Astrocyte (in vitro differentiated cells and primary cell): ENCODE measurements at regions not wholly inside any gene's neighbourhood (a gene's known extent, or its start where the extent isn't known, plus 50 kb on each side); places are given as distances from the start of the nearest gene placed in this dataset.
"Not testable (repeated sequence)": the region's sequence is repeated elsewhere in the genome, so short reads cannot be mapped to it uniquely, and the experiment has no call there.

Experiments
- DNase-seq: peaks from one replicate; pipeline ENCODE4 v3.0.0-alpha.2; 2010; ENCODE audit warnings: low read depth
- FAIRE-seq: peaks from 2 replicates; lab custom pipeline; 2011; peaks lifted over from hg19 to GRCh38; lab: Jason Lieb, UNC
- H2AFZ ChIP-seq: 2 replicates; pipeline ENCODE4 v1.6.0; 2012; ENCODE audit warnings: low read depth, low read length, inconsistent platforms
- H3K27ac ChIP-seq: 2 replicates; pipeline ENCODE4 v1.5.1; 2011; ENCODE audit warnings: low read depth, low read length, inconsistent platforms
- H3K27me3 ChIP-seq: 2 replicates; pipeline ENCODE4 v1.6.0; 2011; ENCODE audit warnings: low read length, inconsistent platforms; ENCODE audit not compliant: insufficient read depth
- H3K36me3 ChIP-seq: 2 replicates; pipeline ENCODE4 v1.5.1; 2011; ENCODE audit warnings: low read length, inconsistent platforms; ENCODE audit not compliant: insufficient read depth
- H3K4me1 ChIP-seq: 2 replicates; pipeline ENCODE4 v1.5.1; 2011; ENCODE audit warnings: low read length, inconsistent platforms; ENCODE audit not compliant: insufficient read depth
- H3K4me2 ChIP-seq: 2 replicates; pipeline ENCODE4 v1.6.0; 2012; ENCODE audit warnings: low read length, inconsistent platforms
- H3K4me3 ChIP-seq: 2 replicates; pipeline ENCODE4 v1.5.1; 2011; ENCODE audit warnings: low read depth, mild to moderate bottlenecking, low read length, inconsistent platforms; ENCODE audit not compliant: insufficient read depth
- H3K79me2 ChIP-seq: 2 replicates; pipeline ENCODE4 v1.6.0; 2012; ENCODE audit warnings: mild to moderate bottlenecking, low read length, inconsistent platforms; ENCODE audit not compliant: insufficient read depth
- H3K9ac ChIP-seq: 2 replicates; pipeline ENCODE4 v1.6.0; 2012; ENCODE audit warnings: mild to moderate bottlenecking, low read length, inconsistent platforms
- H3K9me3 ChIP-seq: 2 replicates; pipeline ENCODE4 v1.5.1; 2012; ENCODE audit warnings: low read depth, mild to moderate bottlenecking, low read length, inconsistent platforms; ENCODE audit not compliant: insufficient read depth
- H4K20me1 ChIP-seq: 2 replicates; pipeline ENCODE4 v1.6.0; 2012; ENCODE audit warnings: low read length, inconsistent platforms; ENCODE audit not compliant: insufficient read depth
- H3K27ac Mint-ChIP-seq: one replicate; pipeline ENCODE4 v1.8.0; 2021; ENCODE audit warnings: mild to moderate bottlenecking, mixed read lengths; ENCODE audit not compliant: unreplicated experiment
- H3K27me3 Mint-ChIP-seq: one replicate; pipeline ENCODE4 v1.8.0; 2021; ENCODE audit warnings: low read depth, mixed read lengths; ENCODE audit not compliant: unreplicated experiment
- H3K36me3 Mint-ChIP-seq: one replicate; pipeline ENCODE4 v1.8.0; 2021; ENCODE audit warnings: low read depth, mixed read lengths; ENCODE audit not compliant: unreplicated experiment
- H3K4me1 Mint-ChIP-seq: one replicate; pipeline ENCODE4 v1.8.0; 2021; ENCODE audit warnings: low read depth, mixed read lengths; ENCODE audit not compliant: unreplicated experiment
- H3K4me3 Mint-ChIP-seq: one replicate; pipeline ENCODE4 v1.8.0; 2021; ENCODE audit warnings: mild to moderate bottlenecking, moderate library complexity, mixed read lengths; ENCODE audit not compliant: unreplicated experiment
- H3K9me3 Mint-ChIP-seq: one replicate; pipeline ENCODE4 v1.8.0; 2021; ENCODE audit warnings: mild to moderate bottlenecking, mixed read lengths; ENCODE audit not compliant: unreplicated experiment
- CTCF ChIP-seq: IDR thresholded peaks from 2 replicates; pipeline ENCODE4 v1.5.1; 2011; ENCODE audit warnings: low read depth, mild to moderate bottlenecking, inconsistent platforms, low read length, moderate library complexity; ENCODE audit not compliant: insufficient read depth
- EZH2 ChIP-seq: IDR thresholded peaks from 2 replicates; pipeline ENCODE4 v1.6.1; 2012; ENCODE audit warnings: mild to moderate bottlenecking, low read length, inconsistent platforms; ENCODE audit not compliant: insufficient read depth

DNA sequence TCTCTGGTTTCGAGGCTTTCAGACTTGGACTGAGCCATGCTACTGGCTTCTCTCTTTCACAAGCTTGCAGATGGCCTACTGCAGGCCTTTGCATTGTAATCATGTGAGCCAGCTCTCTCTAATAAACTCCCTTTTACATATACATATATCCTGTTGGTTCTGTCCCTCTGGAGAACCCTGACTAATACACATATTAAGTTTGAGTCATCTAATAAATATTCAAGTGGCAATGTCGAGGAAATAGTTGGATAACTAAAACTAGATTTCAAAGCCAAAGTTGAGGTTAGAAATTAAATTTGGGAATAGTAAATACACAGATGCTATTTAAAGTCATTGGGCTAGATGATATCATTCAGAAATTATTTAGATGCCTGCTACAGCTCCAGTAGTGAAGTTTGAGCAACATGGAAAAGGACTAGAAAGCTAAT lies 1343.4 kb downstream of the GRIK2 start:
- Mint-ChIP-seq H3K36me3 (no peaks in the 10 kb centered on the region), H3K4me1 (peaks cover 13% of the 10 kb centered on the region), H3K9me3 (no peaks in the 10 kb centered on the region), H3K27me3 (no peaks in the 10 kb centered on the region), H3K4me3 (no peak overlapping the region), H3K27ac (no peak overlapping the region)
- Histone ChIP-seq H3K4me1 (peaks cover 17% of the 10 kb centered on the region), H4K20me1 (no peaks in the 10 kb centered on the region), H3K27ac (peak overlapping the region; percentile 69), H3K27me3 (no peaks in the 10 kb centered on the region), H3K9ac (no peak overlapping the region), H3K9me3 (no peaks in the 10 kb centered on the region), H3K4me2 (peak overlapping the region; percentile 58), H3K79me2 (no peaks in the 10 kb centered on the region), H3K4me3 (no peak overlapping the region), H2AFZ (peak overlapping the region; percentile 41), H3K36me3 (no peaks in the 10 kb centered on the region)
- DNase-seq (peak; percentile 71), FAIRE-seq (no peak)
- TF ChIP-seq EZH2 (no peak), CTCF (no peak)

- H3K36me3 ChIP-seq, result no peaks in the 10 kb centered on the region
- no peak overlapping the region for H3K27ac Mint-ChIP-seq
- H2AFZ ChIP-seq, result peak overlapping the region; percentile 7
- peaks cover 3% of the 10 kb centered on the region for H3K9me3 Mint-ChIP-seq
- no peaks in the 10 kb centered on the region for H3K9me3 ChIP-seq
- no peak overlapping the region for H3K4me3 Mint-ChIP-seq
- peak; percentile 22 for DNase-seq
- no peaks in the 10 kb centered on the region for H3K36me3 Mint-ChIP-seq
- no peak overlapping the region for H3K9ac ChIP-seq
- FAIRE-seq, result no peak
- no peaks in the 10 kb centered on the region for H3K79me2 ChIP-seq
- no peak overlapping the region for H3K4me2 ChIP-seq
- H4K20me1 ChIP-seq, result no peaks in the 10 kb centered on the region
- peaks cover 17% of the 10 kb centered on the region for H3K4me1 ChIP-seq
- H3K27ac ChIP-seq, result no peak overlapping the region
- no peaks in the 10 kb centered on the region for H3K27me3 Mint-ChIP-seq
- no peaks in the 10 kb centered on the region for H3K27me3 ChIP-seq
- H3K4me1 Mint-ChIP-seq, result peaks cover 13% of the 10 kb centered on the region
- H3K4me3 ChIP-seq, result no peak overlapping the region
- TF ChIP-seq CTCF, result no peak
- TF ChIP-seq EZH2, result no peak
Observed at GRCh38 chr6:102732898-102733297, 1339.4 kb downstream of the GRIK2 start.

DNA sequence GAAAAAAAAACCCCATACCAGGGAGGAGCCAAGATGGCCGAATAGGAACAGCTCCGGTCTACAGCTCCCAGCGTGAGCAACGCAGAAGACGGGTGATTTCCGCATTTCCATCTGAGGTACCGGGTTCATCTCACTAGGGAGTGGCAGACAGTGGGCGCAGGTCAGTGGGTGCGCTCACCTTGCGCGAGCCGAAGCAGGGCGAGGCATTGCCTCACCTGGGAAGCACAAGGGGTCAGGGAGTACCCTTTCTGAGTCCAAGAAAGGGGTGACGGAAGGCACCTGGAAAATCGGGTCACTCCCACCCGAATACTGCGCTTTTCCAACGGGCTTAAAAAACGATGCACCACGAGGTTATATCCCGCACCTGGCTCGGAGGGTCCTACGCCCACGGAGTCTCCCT lies 1328.6 kb downstream of the GRIK2 start:
- H3K9ac ChIP-seq, H3K4me2 ChIP-seq, H3K27ac ChIP-seq, H3K79me2 ChIP-seq, H3K27ac Mint-ChIP-seq, H3K4me1 Mint-ChIP-seq, H3K36me3 Mint-ChIP-seq, H3K27me3 Mint-ChIP-seq, H3K27me3 ChIP-seq, H2AFZ ChIP-seq, H4K20me1 ChIP-seq, H3K4me1 ChIP-seq, H3K9me3 Mint-ChIP-seq, H3K4me3 Mint-ChIP-seq, FAIRE-seq, H3K4me3 ChIP-seq, H3K9me3 ChIP-seq, H3K36me3 ChIP-seq, DNase-seq: not testable (repeated sequence)
